ENCODE measurements at regions not wholly inside any gene's neighbourhood (a gene's known extent, or its start where the extent isn't known, plus 50 kb on each side); places are given as distances from the start of the nearest gene placed in this dataset.

- WGBS, 2 experiments (ENCODE audit: insufficient coverage in 1 of 2, insufficient read length in 1 of 2): 93% methylated on average over 2 of the region's 2 CpGs; no CpG with 5 or more reads in 1 of the 2 experiments
- Histone ChIP-seq H3K27ac (ENCODE audit: low read depth, low read length) (no peak overlapping the region), H3K36me3 (ENCODE audit: control insufficient read depth, insufficient read depth, low read length) (no peaks in the 10 kb centered on the region), H3K9me3 (ENCODE audit: control insufficient read depth, low read length) (no peaks in the 10 kb centered on the region), H3K27me3 (ENCODE audit: control insufficient read depth, insufficient read depth, low read length, poor library complexity, severe bottlenecking) (no peaks in the 10 kb centered on the region), H3K9ac (ENCODE audit: extremely low read depth, low read length, poor library complexity, severe bottlenecking) (no peak overlapping the region), H3K4me3 (ENCODE audit: low read length) (no peak overlapping the region), H3K4me1 (ENCODE audit: control insufficient read depth, insufficient read depth, low read length) (no peaks in the 10 kb centered on the region)
- Mint-ChIP-seq H3K9me3 (peaks cover 5% of the 10 kb centered on the region), H3K36me3 (ENCODE audit: low read depth) (no peaks in the 10 kb centered on the region), H3K27ac (no peak overlapping the region), H3K4me3 (no peak overlapping the region), H3K27me3 (ENCODE audit: insufficient read depth) (no peaks in the 10 kb centered on the region), H3K4me1 (no peaks in the 10 kb centered on the region)
- no peak for TF ChIP-seq CTCF (conservative IDR thresholded peaks at IDR 0.05)
- no peak for DNase-seq
Measured at GRCh38 chr3:152778022-152778421, 56.9 kb upstream of the P2RY1 start.

DNA sequence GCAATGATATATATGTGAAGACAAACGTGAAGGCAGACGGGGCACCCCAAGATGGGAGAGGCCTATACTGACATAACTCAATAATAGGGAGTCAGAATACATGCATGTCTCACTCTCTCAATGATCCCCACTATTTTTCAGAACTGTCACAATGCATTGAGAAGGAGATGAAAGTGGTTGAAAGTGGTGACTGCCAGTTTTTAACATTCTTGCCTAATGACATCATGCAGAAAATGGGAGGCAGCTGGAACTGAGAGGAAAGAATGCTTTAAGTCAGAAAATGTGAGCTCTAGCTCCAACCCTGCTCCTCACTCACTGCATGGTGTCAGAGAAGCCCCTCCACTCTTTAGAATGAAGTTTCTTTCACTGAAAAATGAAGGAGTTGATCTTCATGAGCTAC lies 55.3 kb upstream of the P2RY1 start:
- H3K27ac ChIP-seq (ENCODE audit: low read depth, low read length): peak overlapping the region; percentile 6
- H3K9me3 Mint-ChIP-seq: peaks cover 6% of the 10 kb centered on the region
- H3K4me3 ChIP-seq (ENCODE audit: low read length): no peak overlapping the region
- H3K4me1 ChIP-seq (ENCODE audit: control insufficient read depth, insufficient read depth, low read length): no peaks in the 10 kb centered on the region
- H3K9ac ChIP-seq (ENCODE audit: extremely low read depth, low read length, poor library complexity, severe bottlenecking): no peak overlapping the region
- WGBS, 2 experiments (ENCODE audit: insufficient coverage in 1 of 2, insufficient read length in 1 of 2): 77% methylated on average over 2 of the region's 2 CpGs; no CpG with 5 or more reads in 1 of the 2 experiments
- H3K4me3 Mint-ChIP-seq: no peak overlapping the region
- peak; percentile 50 for DNase-seq
- no peaks in the 10 kb centered on the region for H3K4me1 Mint-ChIP-seq
- H3K27me3 ChIP-seq (ENCODE audit: control insufficient read depth, insufficient read depth, low read length, poor library complexity, severe bottlenecking): no peaks in the 10 kb centered on the region
- TF ChIP-seq CTCF (conservative IDR thresholded peaks at IDR 0.05): no peak
- no peaks in the 10 kb centered on the region for H3K36me3 Mint-ChIP-seq (ENCODE audit: low read depth)
- H3K27ac Mint-ChIP-seq: no peak overlapping the region
- no peaks in the 10 kb centered on the region for H3K9me3 ChIP-seq (ENCODE audit: control insufficient read depth, low read length)
- H3K27me3 Mint-ChIP-seq (ENCODE audit: insufficient read depth): no peaks in the 10 kb centered on the region
- H3K36me3 ChIP-seq (ENCODE audit: control insufficient read depth, insufficient read depth, low read length): no peaks in the 10 kb centered on the region

DNA sequence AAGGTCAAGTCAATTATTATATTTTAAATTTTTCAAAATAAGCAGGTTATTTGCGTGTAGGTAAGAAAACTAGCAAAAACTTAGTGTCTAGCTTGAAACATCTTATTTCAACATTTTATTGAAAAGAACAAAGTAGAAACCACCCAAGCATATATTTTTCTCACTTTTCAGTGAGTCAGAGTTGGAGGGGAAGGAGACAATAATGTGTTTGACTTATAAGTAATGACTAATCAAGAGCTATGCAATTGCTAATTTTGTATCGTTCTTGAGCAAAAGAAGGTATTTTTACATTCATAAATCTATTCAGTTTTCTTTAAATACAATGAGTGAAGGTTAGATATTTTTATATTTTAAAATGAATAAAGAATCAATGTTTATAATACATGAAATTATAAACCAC lies 54.4 kb upstream of the P2RY1 start:
- Histone ChIP-seq H3K36me3 (ENCODE audit: control insufficient read depth, insufficient read depth, low read length) (no peaks in the 10 kb centered on the region), H3K9ac (ENCODE audit: extremely low read depth, low read length, poor library complexity, severe bottlenecking) (no peak overlapping the region), H3K4me3 (ENCODE audit: low read length) (no peak overlapping the region), H3K4me1 (ENCODE audit: control insufficient read depth, insufficient read depth, low read length) (no peaks in the 10 kb centered on the region), H3K27me3 (ENCODE audit: control insufficient read depth, insufficient read depth, low read length, poor library complexity, severe bottlenecking) (no peaks in the 10 kb centered on the region), H3K9me3 (ENCODE audit: control insufficient read depth, low read length) (peaks cover 6% of the 10 kb centered on the region), H3K27ac (ENCODE audit: low read depth, low read length) (no peak overlapping the region)
- Mint-ChIP-seq H3K36me3 (ENCODE audit: low read depth) (no peaks in the 10 kb centered on the region), H3K4me3 (no peak overlapping the region), H3K27ac (no peak overlapping the region), H3K27me3 (ENCODE audit: insufficient read depth) (no peaks in the 10 kb centered on the region), H3K9me3 (peaks cover 15% of the 10 kb centered on the region), H3K4me1 (no peaks in the 10 kb centered on the region)
- no peak for DNase-seq
- WGBS, 2 experiments (ENCODE audit: insufficient coverage in 1 of 2, insufficient read length in 1 of 2): 100% methylated on average over 1 of the region's 2 CpGs
- no peak for TF ChIP-seq CTCF (conservative IDR thresholded peaks at IDR 0.05)

Data from endodermal cell (in vitro differentiated cells).